KMS-11 (cell line): ENCODE measurements at regions not wholly inside any gene's neighbourhood (a gene's known extent, or its start where the extent isn't known, plus 50 kb on each side); places are given as distances from the start of the nearest gene placed in this dataset.
A peak's percentile ranks its signal among the peaks of the same experiment; 100 is the strongest.

Source experiments
- H2AFZ ChIP-seq: fragments of 200-600 bp; sonication (generic); 2 replicates; pipeline ENCODE4 v1.6.1; 2016; ENCODE audit warnings: antibody characterized with exemption, mixed run types, low read depth
- H3K27ac ChIP-seq: fragments of 200-600 bp; sonication (generic); 2 replicates; pipeline ENCODE4 v1.6.1; 2016; ENCODE audit warnings: mild to moderate bottlenecking, mixed run types
- H3K27me3 ChIP-seq: fragments of 200-600 bp; sonication (generic); 2 replicates; pipeline ENCODE4 v1.6.1; 2017; ENCODE audit warnings: mild to moderate bottlenecking, low read depth, mixed run types, moderate library complexity; ENCODE audit not compliant: insufficient read depth
- H3K36me3 ChIP-seq: fragments of 200-600 bp; sonication (generic); 2 replicates; pipeline ENCODE4 v1.6.1; 2017; ENCODE audit warnings: mild to moderate bottlenecking, mixed run types; ENCODE audit not compliant: insufficient read depth
- H3K4me1 ChIP-seq: fragments of 200-600 bp; sonication (generic); 2 replicates; pipeline ENCODE4 v1.6.1; 2016; ENCODE audit warnings: mild to moderate bottlenecking, low read depth, mixed run types; ENCODE audit not compliant: poor library complexity, severe bottlenecking
- H3K4me2 ChIP-seq: fragments of 200-600 bp; sonication (generic); 2 replicates; pipeline ENCODE4 v1.7.0; 2016; ENCODE audit warnings: mild to moderate bottlenecking, mixed run types
- H3K4me3 ChIP-seq: fragments of 200-600 bp; sonication (generic); IDR thresholded peaks from 2 replicates; pipeline ENCODE4 v1.6.1; 2017; ENCODE audit warnings: low read depth, low read length, mixed read lengths; ENCODE audit not compliant: insufficient read depth
- H3K79me2 ChIP-seq: fragments of 200-600 bp; sonication (generic); 2 replicates; pipeline ENCODE4 v1.6.1; 2016; ENCODE audit warnings: low read depth, mixed run types; ENCODE audit not compliant: insufficient read depth
- H3K9ac ChIP-seq: fragments of 200-600 bp; sonication (generic); 2 replicates; pipeline ENCODE4 v1.6.1; 2016; ENCODE audit warnings: mild to moderate bottlenecking, mixed run types
- H4K20me1 ChIP-seq: fragments of 200-600 bp; sonication (generic); 2 replicates; pipeline ENCODE4 v1.6.1; 2016; ENCODE audit warnings: mild to moderate bottlenecking, mixed run types; ENCODE audit not compliant: insufficient read depth
- TF ChIP-seq, protein P1 (sequence below): fragments of 200-600 bp; sonication (generic); conservative IDR thresholded peaks from 2 replicates; pipeline ENCODE4 v1.6.1; 2017; ENCODE audit warnings: low read depth, mild to moderate bottlenecking, antibody characterized with exemption, low read length, moderate library complexity, mixed read lengths

DNA sequence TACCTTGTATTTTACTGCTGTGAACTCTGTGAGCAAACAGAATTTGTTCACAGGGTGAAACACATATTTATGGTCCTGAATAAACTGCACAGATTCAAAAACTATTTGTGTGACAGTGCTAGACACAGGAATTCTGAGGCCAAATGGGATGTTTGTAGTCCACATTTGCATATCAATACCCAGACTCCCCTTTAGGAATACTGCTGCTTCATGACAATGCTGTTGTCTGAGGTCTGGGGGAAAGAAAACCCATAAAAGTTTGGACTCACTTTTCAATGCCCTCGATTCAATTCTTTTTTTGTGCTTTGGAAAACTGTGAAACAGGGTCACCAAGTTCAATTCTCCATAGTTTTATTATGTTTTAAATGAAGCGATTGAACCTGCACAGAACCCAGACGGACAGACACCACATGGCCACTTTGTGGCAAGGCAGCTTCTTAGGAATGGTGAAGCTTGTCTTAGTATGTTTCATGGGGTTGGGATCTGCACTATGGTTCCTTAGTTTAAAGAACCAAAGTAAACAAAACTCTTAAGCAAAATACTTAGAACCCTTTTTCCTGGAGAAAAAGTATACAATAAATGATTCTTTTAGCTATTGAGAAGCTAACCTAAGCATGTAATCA lies 92.3 kb upstream of the MAD2L1 start:
- H2AFZ ChIP-seq = no peak overlapping the region

GRCh38 chr4:120158046-120158445 lies 91.4 kb upstream of the MAD2L1 start:
- Histone ChIP-seq H3K4me3 (no peak overlapping the region), H3K9ac (no peak overlapping the region), H3K27me3 (no peaks in the 10 kb centered on the region), H3K4me2 (no peak overlapping the region), H4K20me1 (no peaks in the 10 kb centered on the region; the same call in 1 of the 2 replicates), H3K79me2 (no peaks in the 10 kb centered on the region), H3K36me3 (no peaks in the 10 kb centered on the region), H2AFZ (no peak overlapping the region), H3K4me1 (peaks cover 5% of the 10 kb centered on the region), H3K27ac (no peak overlapping the region)
- TF ChIP-seq, protein P1, sequence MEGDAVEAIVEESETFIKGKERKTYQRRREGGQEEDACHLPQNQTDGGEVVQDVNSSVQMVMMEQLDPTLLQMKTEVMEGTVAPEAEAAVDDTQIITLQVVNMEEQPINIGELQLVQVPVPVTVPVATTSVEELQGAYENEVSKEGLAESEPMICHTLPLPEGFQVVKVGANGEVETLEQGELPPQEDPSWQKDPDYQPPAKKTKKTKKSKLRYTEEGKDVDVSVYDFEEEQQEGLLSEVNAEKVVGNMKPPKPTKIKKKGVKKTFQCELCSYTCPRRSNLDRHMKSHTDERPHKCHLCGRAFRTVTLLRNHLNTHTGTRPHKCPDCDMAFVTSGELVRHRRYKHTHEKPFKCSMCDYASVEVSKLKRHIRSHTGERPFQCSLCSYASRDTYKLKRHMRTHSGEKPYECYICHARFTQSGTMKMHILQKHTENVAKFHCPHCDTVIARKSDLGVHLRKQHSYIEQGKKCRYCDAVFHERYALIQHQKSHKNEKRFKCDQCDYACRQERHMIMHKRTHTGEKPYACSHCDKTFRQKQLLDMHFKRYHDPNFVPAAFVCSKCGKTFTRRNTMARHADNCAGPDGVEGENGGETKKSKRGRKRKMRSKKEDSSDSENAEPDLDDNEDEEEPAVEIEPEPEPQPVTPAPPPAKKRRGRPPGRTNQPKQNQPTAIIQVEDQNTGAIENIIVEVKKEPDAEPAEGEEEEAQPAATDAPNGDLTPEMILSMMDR = no peak

More for the DNA sequence above, 92.3 kb upstream of the MAD2L1 start:
- TF ChIP-seq, protein P1 = no peak
- no peak overlapping the region for H3K4me3 ChIP-seq
- no peaks in the 10 kb centered on the region for H3K36me3 ChIP-seq
- peaks cover 5% of the 10 kb centered on the region for H3K4me1 ChIP-seq
- no peak overlapping the region for H3K4me2 ChIP-seq
- no peak overlapping the region for H3K9ac ChIP-seq
- no peak overlapping the region for H3K27ac ChIP-seq
- no peaks in the 10 kb centered on the region for H3K79me2 ChIP-seq
- H4K20me1 ChIP-seq = no peaks in the 10 kb centered on the region; the same call in 1 of the 2 replicates
- H3K27me3 ChIP-seq = no peaks in the 10 kb centered on the region

DNA sequence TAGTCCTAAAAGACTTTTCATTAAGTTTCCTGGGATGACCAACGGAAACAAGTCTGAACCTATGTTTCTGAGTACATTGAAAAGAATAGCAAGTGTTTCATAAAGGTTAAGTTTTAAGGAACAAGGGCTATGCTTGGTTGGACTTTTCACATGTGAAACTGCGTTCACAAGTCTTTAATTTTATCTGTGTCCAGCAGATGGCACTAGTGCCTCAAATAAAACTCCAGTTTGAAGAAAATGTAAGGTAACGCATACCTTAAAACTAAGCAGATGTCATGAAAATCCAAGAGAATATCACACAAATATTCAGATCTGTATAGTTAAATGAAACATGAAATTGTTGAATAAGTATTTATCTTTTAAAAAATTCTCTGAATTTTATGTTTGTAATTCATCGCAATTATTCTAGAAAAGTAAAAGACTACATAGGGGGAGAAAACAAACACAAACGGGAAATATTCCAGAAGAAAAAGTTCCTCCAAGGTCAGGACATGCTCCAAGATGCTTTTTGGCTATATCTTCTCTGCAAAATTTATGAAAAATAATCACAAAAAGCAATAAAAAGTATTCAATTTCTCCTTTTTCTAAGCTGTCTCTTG lies 89.6 kb upstream of the MAD2L1 start:
- TF ChIP-seq, protein P1 = peak; percentile 91
- H3K27ac ChIP-seq = no peak overlapping the region
- no peaks in the 10 kb centered on the region; the same call in 1 of the 2 replicates for H4K20me1 ChIP-seq
- no peaks in the 10 kb centered on the region for H3K27me3 ChIP-seq
- H3K36me3 ChIP-seq = no peaks in the 10 kb centered on the region
- H3K4me3 ChIP-seq = no peak overlapping the region
- peak overlapping the region; percentile 35; the same call in 1 of the 2 replicates for H2AFZ ChIP-seq
- no peak overlapping the region for H3K4me2 ChIP-seq
- H3K4me1 ChIP-seq = peaks cover 5% of the 10 kb centered on the region
- H3K9ac ChIP-seq = no peak overlapping the region
- no peaks in the 10 kb centered on the region for H3K79me2 ChIP-seq

GRCh38 chr4:120155287-120155686 lies 88.6 kb upstream of the MAD2L1 start:
- Histone ChIP-seq H3K27me3 (no peaks in the 10 kb centered on the region), H3K27ac (no peak overlapping the region), H3K4me1 (peaks cover 5% of the 10 kb centered on the region), H3K36me3 (no peaks in the 10 kb centered on the region), H3K4me2 (no peak overlapping the region), H3K9ac (no peak overlapping the region), H2AFZ (no peak overlapping the region), H4K20me1 (no peaks in the 10 kb centered on the region; the same call in 1 of the 2 replicates), H3K4me3 (no peak overlapping the region), H3K79me2 (no peaks in the 10 kb centered on the region)
- TF ChIP-seq, protein P1 = no peak
